ENCODE measurements at regions not wholly inside any gene's neighbourhood (a gene's known extent, or its start where the extent isn't known, plus 50 kb on each side); places are given as distances from the start of the nearest gene placed in this dataset.

GRCh38 chr3:102577082-102577789 lies 142.4 kb downstream of the ZPLD1 start:
- Mint-ChIP-seq H3K27me3 (ENCODE audit: low read depth) (no peaks in the 10 kb centered on the region), H3K36me3 (ENCODE audit: low read depth) (no peaks in the 10 kb centered on the region), H3K27ac (no peak overlapping the region), H3K4me1 (no peaks in the 10 kb centered on the region), H3K9me3 (no peaks in the 10 kb centered on the region), H3K4me3 (no peak overlapping the region)
- no peak for TF ChIP-seq CTCF (IDR thresholded peaks at IDR 0.05; ENCODE audit: unreplicated experiment in 3 of 3)

- H3K4me1 Mint-ChIP-seq = no peaks in the 10 kb centered on the region
- H3K9me3 Mint-ChIP-seq = no peaks in the 10 kb centered on the region
- no peaks in the 10 kb centered on the region for H3K27me3 Mint-ChIP-seq (ENCODE audit: low read depth)
- no peaks in the 10 kb centered on the region for H3K36me3 Mint-ChIP-seq (ENCODE audit: low read depth)
- H3K27ac Mint-ChIP-seq = no peak overlapping the region
- H3K4me3 Mint-ChIP-seq = no peak overlapping the region
- no peak for TF ChIP-seq CTCF (IDR thresholded peaks at IDR 0.05; ENCODE audit: unreplicated experiment in 3 of 3)
Measured at GRCh38 chr3:102580760-102581159, 145.9 kb downstream of the ZPLD1 start.

- Mint-ChIP-seq H3K4me3 (no peak overlapping the region), H3K4me1 (no peaks in the 10 kb centered on the region), H3K36me3 (ENCODE audit: low read depth) (no peaks in the 10 kb centered on the region), H3K9me3 (peaks cover 4% of the 10 kb centered on the region), H3K27ac (no peak overlapping the region), H3K27me3 (ENCODE audit: low read depth) (no peaks in the 10 kb centered on the region)
- no peak for TF ChIP-seq CTCF (IDR thresholded peaks at IDR 0.05; ENCODE audit: unreplicated experiment in 3 of 3)
Measured at GRCh38 chr3:102586485-102586884, 151.7 kb downstream of the ZPLD1 start.

GRCh38 chr3:102593812-102594602 lies 159.2 kb downstream of the ZPLD1 start:
- H3K27ac Mint-ChIP-seq = peak overlapping the region in 1 of 3 experiments; percentile 40
- no peaks in the 10 kb centered on the region for H3K36me3 Mint-ChIP-seq (ENCODE audit: low read depth)
- H3K9me3 Mint-ChIP-seq = peaks cover 7% of the 10 kb centered on the region
- H3K4me3 Mint-ChIP-seq = no peak overlapping the region
- H3K27me3 Mint-ChIP-seq (ENCODE audit: low read depth) = no peaks in the 10 kb centered on the region
- no peak for TF ChIP-seq CTCF (IDR thresholded peaks at IDR 0.05; ENCODE audit: unreplicated experiment in 3 of 3)
- H3K4me1 Mint-ChIP-seq = no peaks in the 10 kb centered on the region

GRCh38 chr3:102595057-102595456 lies 160.2 kb downstream of the ZPLD1 start:
- TF ChIP-seq CTCF (IDR thresholded peaks at IDR 0.05; ENCODE audit: unreplicated experiment in 3 of 3) = no peak
- H3K4me1 Mint-ChIP-seq = no peaks in the 10 kb centered on the region
- peaks cover 7% of the 10 kb centered on the region for H3K9me3 Mint-ChIP-seq
- H3K4me3 Mint-ChIP-seq = no peak overlapping the region
- H3K36me3 Mint-ChIP-seq (ENCODE audit: low read depth) = no peaks in the 10 kb centered on the region
- no peak overlapping the region for H3K27ac Mint-ChIP-seq
- H3K27me3 Mint-ChIP-seq (ENCODE audit: low read depth) = no peaks in the 10 kb centered on the region
